ENCODE measurements at regions not wholly inside any gene's neighbourhood (a gene's known extent, or its start where the extent isn't known, plus 50 kb on each side); places are given as distances from the start of the nearest gene placed in this dataset.

DNA sequence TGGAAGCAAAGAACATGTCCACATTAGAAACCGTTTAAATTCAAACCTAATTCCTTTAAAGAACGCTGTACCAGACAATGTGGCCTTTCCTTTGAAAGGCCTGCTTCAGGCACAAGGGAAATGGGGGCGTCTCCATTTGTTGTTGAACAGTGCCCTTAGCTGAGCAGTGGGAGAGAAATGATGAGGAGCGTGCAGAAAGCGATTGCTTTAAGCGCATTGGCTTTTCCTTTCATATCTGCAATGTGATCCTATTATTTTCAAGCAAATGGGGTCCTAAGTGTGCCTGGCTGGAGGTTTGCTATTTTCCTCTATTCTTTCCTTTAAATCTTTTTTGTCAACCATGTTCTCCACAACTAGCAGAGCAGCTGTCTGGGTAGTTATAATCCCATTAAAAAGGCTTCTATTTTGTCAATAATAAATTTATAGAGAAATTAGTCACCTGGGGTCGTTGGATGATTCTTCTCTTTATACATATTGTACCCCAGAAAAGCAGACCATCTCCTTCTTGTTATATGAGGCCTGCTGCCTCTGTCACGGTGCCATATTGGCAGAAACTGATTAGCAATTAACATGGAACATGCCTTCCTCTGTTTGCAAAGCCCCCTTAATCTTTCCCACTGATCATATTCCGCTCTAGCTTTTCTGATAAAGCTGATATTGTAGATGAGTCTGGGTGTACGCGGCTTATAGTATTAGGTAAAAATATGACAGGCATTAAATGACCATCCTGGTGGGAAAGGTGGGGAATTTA is 151.1 kb upstream of the JAG1 start:
- H2BK120ac ChIP-seq (ENCODE audit: low read depth, low read length), result no peak overlapping the region
- WGBS, 2 donors (ENCODE audit: extremely low coverage in 2 of 2, insufficient read length in 2 of 2, insufficient replicate concordance in 1 of 2), result no CpG with 5 or more reads among the region's 11 CpGs
- H3K9ac ChIP-seq (ENCODE audit: low read depth, low read length, poor library complexity), result no peak overlapping the region
- H4K8ac ChIP-seq (ENCODE audit: low read depth, low read length), result no peak overlapping the region
- H3K23ac ChIP-seq (ENCODE audit: low read depth, low read length, poor library complexity), result no peak overlapping the region
- H2BK12ac ChIP-seq (ENCODE audit: low read length), result no peak overlapping the region
- no peak overlapping the region for H3K4me2 ChIP-seq (ENCODE audit: insufficient read depth, low read length, poor library complexity, severe bottlenecking)
- no peak overlapping the region for H4K91ac ChIP-seq (ENCODE audit: low read depth, low read length, poor library complexity)
- H3K27ac ChIP-seq (replicated peaks; ENCODE audit: low read length), result no peak overlapping the region
- no peak overlapping the region for H2BK15ac ChIP-seq (ENCODE audit: low read length)
- H2AFZ ChIP-seq (ENCODE audit: low read length), result peak overlapping the region; percentile 82
- H3K14ac ChIP-seq (ENCODE audit: low read length), result no peak overlapping the region
- no peak overlapping the region for H3K4me3 ChIP-seq (ENCODE audit: low read length in 2 of 2)
- H3K4me1 ChIP-seq (ENCODE audit: control insufficient read depth in 2 of 2, insufficient read depth in 1 of 2, low read depth in 1 of 2, low read length in 2 of 2), result peaks cover 0 to 3% of the 10 kb centered on the region in 2 donors
- no peak for DNase-seq (ENCODE audit: low spot score)
- H3K18ac ChIP-seq (ENCODE audit: low read length), result no peak overlapping the region
- H3K79me1 ChIP-seq (ENCODE audit: low read depth, low read length), result no peaks in the 10 kb centered on the region
- H3K9me3 ChIP-seq (replicated peaks in 1 of 2; ENCODE audit: control insufficient read depth in 2 of 2, insufficient read depth in 1 of 2, low read depth in 1 of 2, low read length in 2 of 2), result peaks cover 0 to 2% of the 10 kb centered on the region in 2 donors
- H3K4ac ChIP-seq (ENCODE audit: low read length), result no peak overlapping the region
- H3K36me3 ChIP-seq (replicated peaks in 1 of 2; ENCODE audit: control insufficient read depth in 2 of 2, insufficient read depth in 2 of 2, low read length in 2 of 2), result no peaks in the 10 kb centered on the region
- H2AK5ac ChIP-seq (ENCODE audit: low read depth, low read length), result no peak overlapping the region
- peaks cover 0 to 4% (median 0%) of the 10 kb centered on the region in 3 experiments for H3K27me3 ChIP-seq (ENCODE audit: control insufficient read depth in 3 of 3, insufficient read depth in 3 of 3, low read depth in 1 of 3, low read length in 3 of 3)
- no peak overlapping the region for H2BK5ac ChIP-seq (ENCODE audit: low read length)

DNA sequence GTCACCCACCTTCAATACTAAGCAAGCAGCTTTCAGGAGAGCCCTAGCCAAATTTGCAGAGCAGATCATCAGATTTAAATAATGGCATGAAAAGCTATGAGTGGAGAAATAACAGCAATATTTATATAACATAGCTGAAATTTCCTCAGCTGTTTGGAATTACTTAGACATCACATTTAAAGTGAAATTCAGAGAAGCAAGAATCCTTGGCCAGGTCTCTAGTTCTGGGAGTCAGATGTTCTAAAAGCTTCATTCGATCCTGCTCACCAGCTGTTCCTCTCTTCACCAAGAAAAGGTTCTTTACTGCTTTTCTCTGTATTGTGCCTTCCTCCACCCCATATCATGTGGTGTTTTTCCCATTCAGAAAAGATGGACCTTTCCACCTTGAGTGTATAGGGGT is 152.3 kb upstream of the JAG1 start:
- no peak overlapping the region for H2BK120ac ChIP-seq (ENCODE audit: low read depth, low read length)
- no peaks in the 10 kb centered on the region for H3K36me3 ChIP-seq (replicated peaks in 1 of 2; ENCODE audit: control insufficient read depth in 2 of 2, insufficient read depth in 2 of 2, low read length in 2 of 2)
- H3K27me3 ChIP-seq (ENCODE audit: control insufficient read depth in 3 of 3, insufficient read depth in 3 of 3, low read depth in 1 of 3, low read length in 3 of 3), result peaks cover 0 to 4% (median 0%) of the 10 kb centered on the region in 3 experiments
- H3K79me1 ChIP-seq (ENCODE audit: low read depth, low read length), result no peaks in the 10 kb centered on the region
- H3K9ac ChIP-seq (ENCODE audit: low read depth, low read length, poor library complexity), result no peak overlapping the region
- H3K18ac ChIP-seq (ENCODE audit: low read length), result no peak overlapping the region
- H3K4me3 ChIP-seq (ENCODE audit: low read length in 2 of 2), result no peak overlapping the region
- peaks cover 0 to 2% of the 10 kb centered on the region in 2 donors for H3K9me3 ChIP-seq (replicated peaks in 1 of 2; ENCODE audit: control insufficient read depth in 2 of 2, insufficient read depth in 1 of 2, low read depth in 1 of 2, low read length in 2 of 2)
- peaks cover 0 to 3% of the 10 kb centered on the region in 2 donors for H3K4me1 ChIP-seq (ENCODE audit: control insufficient read depth in 2 of 2, insufficient read depth in 1 of 2, low read depth in 1 of 2, low read length in 2 of 2)
- DNase-seq (ENCODE audit: low spot score), result no peak
- no peak overlapping the region for H2BK15ac ChIP-seq (ENCODE audit: low read length)
- no peak overlapping the region for H2AFZ ChIP-seq (ENCODE audit: low read length)
- no peak overlapping the region for H2BK12ac ChIP-seq (ENCODE audit: low read length)
- no peak overlapping the region for H3K14ac ChIP-seq (ENCODE audit: low read length)
- no peak overlapping the region for H3K23ac ChIP-seq (ENCODE audit: low read depth, low read length, poor library complexity)
- no peak overlapping the region for H3K27ac ChIP-seq (replicated peaks; ENCODE audit: low read length)
- H4K91ac ChIP-seq (ENCODE audit: low read depth, low read length, poor library complexity), result no peak overlapping the region
- H3K4ac ChIP-seq (ENCODE audit: low read length), result no peak overlapping the region
- no peak overlapping the region for H4K8ac ChIP-seq (ENCODE audit: low read depth, low read length)
- H2BK5ac ChIP-seq (ENCODE audit: low read length), result no peak overlapping the region
- no CpG with 5 or more reads among the region's 1 CpG for WGBS, 2 donors (ENCODE audit: extremely low coverage in 2 of 2, insufficient read length in 2 of 2, insufficient replicate concordance in 1 of 2)
- H3K4me2 ChIP-seq (ENCODE audit: insufficient read depth, low read length, poor library complexity, severe bottlenecking), result no peak overlapping the region
- no peak overlapping the region for H2AK5ac ChIP-seq (ENCODE audit: low read depth, low read length)

DNA sequence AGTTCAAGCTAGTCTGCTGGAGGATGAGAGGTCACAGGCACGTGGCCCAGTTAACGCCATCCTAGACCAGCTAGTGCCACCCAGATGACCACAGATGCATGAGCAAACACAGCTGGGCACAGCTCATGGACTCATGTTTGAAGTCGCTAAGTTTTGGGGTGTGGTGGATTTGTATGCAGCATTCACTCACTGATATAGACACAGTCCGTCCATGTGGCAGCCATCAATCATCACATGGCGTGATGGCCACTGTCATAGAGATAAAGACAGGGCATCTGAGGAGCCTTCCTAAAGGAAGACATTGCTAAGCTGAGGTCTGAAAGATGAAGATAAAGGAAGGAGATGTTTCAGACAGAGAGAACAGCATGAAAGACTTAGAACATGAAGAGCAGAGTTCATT is 154.4 kb upstream of the JAG1 start:
- Histone ChIP-seq H4K91ac (ENCODE audit: low read depth, low read length, poor library complexity) (no peak overlapping the region), H3K18ac (ENCODE audit: low read length) (peak overlapping the region; percentile 57), H2BK120ac (ENCODE audit: low read depth, low read length) (no peak overlapping the region), H3K79me1 (ENCODE audit: low read depth, low read length) (no peaks in the 10 kb centered on the region), H3K27me3 (ENCODE audit: control insufficient read depth in 3 of 3, insufficient read depth in 3 of 3, low read depth in 1 of 3, low read length in 3 of 3) (peaks cover 0 to 4% (median 0%) of the 10 kb centered on the region in 3 experiments), H3K27ac (replicated peaks; ENCODE audit: low read length) (no peak overlapping the region), H3K4ac (ENCODE audit: low read length) (no peak overlapping the region), H3K9me3 (replicated peaks in 1 of 2; ENCODE audit: control insufficient read depth in 2 of 2, insufficient read depth in 1 of 2, low read depth in 1 of 2, low read length in 2 of 2) (no peaks in the 10 kb centered on the region), H3K4me2 (ENCODE audit: insufficient read depth, low read length, poor library complexity, severe bottlenecking) (no peak overlapping the region), H2AK5ac (ENCODE audit: low read depth, low read length) (no peak overlapping the region), H3K9ac (ENCODE audit: low read depth, low read length, poor library complexity) (no peak overlapping the region), H3K23ac (ENCODE audit: low read depth, low read length, poor library complexity) (no peak overlapping the region), H2BK5ac (ENCODE audit: low read length) (no peak overlapping the region), H3K36me3 (replicated peaks in 1 of 2; ENCODE audit: control insufficient read depth in 2 of 2, insufficient read depth in 2 of 2, low read length in 2 of 2) (no peaks in the 10 kb centered on the region), H3K14ac (ENCODE audit: low read length) (no peak overlapping the region), H2BK15ac (ENCODE audit: low read length) (no peak overlapping the region), H3K4me3 (ENCODE audit: low read length in 2 of 2) (no peak overlapping the region), H2AFZ (ENCODE audit: low read length) (no peak overlapping the region), H4K8ac (ENCODE audit: low read depth, low read length) (peak overlapping the region; percentile 75), H2BK12ac (ENCODE audit: low read length) (peak overlapping the region; percentile 33), H3K4me1 (ENCODE audit: control insufficient read depth in 2 of 2, insufficient read depth in 1 of 2, low read depth in 1 of 2, low read length in 2 of 2) (peaks cover 0 to 3% of the 10 kb centered on the region in 2 donors)
- no peak for DNase-seq (ENCODE audit: low spot score)
- WGBS, 2 donors (ENCODE audit: extremely low coverage in 2 of 2, insufficient read length in 2 of 2, insufficient replicate concordance in 1 of 2), result no CpG with 5 or more reads among the region's 5 CpGs

DNA sequence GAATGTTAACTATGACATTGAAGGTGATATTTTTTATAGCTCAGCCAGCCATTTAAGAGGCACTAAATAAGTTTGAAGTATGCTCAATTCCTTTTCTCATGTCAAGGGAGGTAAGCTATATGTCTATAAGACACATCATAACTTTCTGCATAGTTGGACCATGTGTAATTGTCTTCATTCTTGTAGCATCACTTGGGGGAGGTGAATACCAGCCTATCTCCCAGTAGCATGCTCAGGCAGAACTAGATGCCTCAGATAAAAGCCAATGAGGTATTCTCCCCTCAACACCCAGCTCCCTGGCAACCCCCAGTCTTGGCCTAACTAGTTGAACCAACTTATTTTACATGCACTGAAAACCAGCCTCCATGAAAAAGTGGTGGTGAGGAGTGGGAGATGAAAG is 158.3 kb upstream of the JAG1 start:
- Histone ChIP-seq H3K9ac (ENCODE audit: low read depth, low read length, poor library complexity) (no peak overlapping the region), H3K79me1 (ENCODE audit: low read depth, low read length) (no peaks in the 10 kb centered on the region), H3K4me1 (ENCODE audit: control insufficient read depth in 2 of 2, insufficient read depth in 1 of 2, low read depth in 1 of 2, low read length in 2 of 2) (no peaks in the 10 kb centered on the region), H4K91ac (ENCODE audit: low read depth, low read length, poor library complexity) (no peak overlapping the region), H2BK120ac (ENCODE audit: low read depth, low read length) (no peak overlapping the region), H2BK12ac (ENCODE audit: low read length) (no peak overlapping the region), H2AK5ac (ENCODE audit: low read depth, low read length) (no peak overlapping the region), H4K8ac (ENCODE audit: low read depth, low read length) (no peak overlapping the region), H3K23ac (ENCODE audit: low read depth, low read length, poor library complexity) (no peak overlapping the region), H3K9me3 (replicated peaks in 1 of 2; ENCODE audit: control insufficient read depth in 2 of 2, insufficient read depth in 1 of 2, low read depth in 1 of 2, low read length in 2 of 2) (no peaks in the 10 kb centered on the region), H3K4ac (ENCODE audit: low read length) (no peak overlapping the region), H3K4me3 (ENCODE audit: low read length in 2 of 2) (no peak overlapping the region), H3K27ac (replicated peaks; ENCODE audit: low read length) (no peak overlapping the region), H3K4me2 (ENCODE audit: insufficient read depth, low read length, poor library complexity, severe bottlenecking) (no peak overlapping the region), H2BK5ac (ENCODE audit: low read length) (no peak overlapping the region), H3K36me3 (replicated peaks in 1 of 2; ENCODE audit: control insufficient read depth in 2 of 2, insufficient read depth in 2 of 2, low read length in 2 of 2) (no peaks in the 10 kb centered on the region), H2AFZ (ENCODE audit: low read length) (no peak overlapping the region), H3K27me3 (ENCODE audit: control insufficient read depth in 3 of 3, insufficient read depth in 3 of 3, low read depth in 1 of 3, low read length in 3 of 3) (peaks cover 0 to 10% (median 0%) of the 10 kb centered on the region in 3 experiments), H3K14ac (ENCODE audit: low read length) (no peak overlapping the region), H2BK15ac (ENCODE audit: low read length) (no peak overlapping the region), H3K18ac (ENCODE audit: low read length) (no peak overlapping the region)
- DNase-seq (ENCODE audit: low spot score), result no peak

All from neuronal stem cell (in vitro differentiated cells).